Ammon's horn (tissue), 1 donor: ENCODE measurements at regions not wholly inside any gene's neighbourhood (a gene's known extent, or its start where the extent isn't known, plus 50 kb on each side); places are given as distances from the start of the nearest gene placed in this dataset.

ENCODE experiments used
- DNase-seq: peaks from one replicate; pipeline ENCODE4 v3.0.0-alpha.2; 2016; ENCODE audit warnings: low spot score

- DNase-seq = no peak
Observed at GRCh38 chr12:114936148-114937079, 252.4 kb upstream of the TBX3 start.

GRCh38 chr12:114935658-114936057 is 251.7 kb upstream of the TBX3 start:
- DNase-seq = no peak

DNA sequence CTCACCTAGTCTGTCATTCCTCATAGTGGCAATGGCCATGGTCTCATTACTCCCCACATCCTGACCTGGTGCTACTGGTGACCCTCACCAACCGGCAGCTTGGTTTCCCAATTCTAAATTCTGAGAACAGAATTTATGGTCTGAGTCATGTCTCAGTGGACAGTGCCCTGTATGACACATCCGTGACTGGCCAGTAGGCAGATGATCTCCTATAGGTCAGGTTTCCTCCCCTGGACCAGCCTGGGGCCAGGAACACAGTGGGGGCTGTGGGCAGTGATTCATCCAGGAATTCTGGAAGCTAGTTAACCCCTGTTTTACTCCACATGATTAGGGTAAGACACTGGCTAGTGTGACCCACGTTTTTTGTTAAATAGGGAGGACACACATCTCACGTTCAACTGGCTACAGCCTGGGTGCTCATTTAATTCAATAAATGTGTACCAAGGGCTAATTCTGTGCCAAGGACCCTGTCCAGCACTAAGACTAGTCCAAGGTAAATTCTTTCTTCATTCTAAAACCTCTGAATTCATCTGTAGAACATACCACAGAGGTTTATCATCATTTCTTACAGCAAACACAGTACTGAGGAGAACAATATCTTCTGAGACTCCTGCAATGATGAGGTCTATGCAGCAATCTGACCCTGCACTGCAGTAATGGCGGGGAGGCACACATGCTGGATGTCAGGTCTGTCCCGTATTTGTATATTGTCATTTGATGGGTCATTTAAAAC is 249.6 kb upstream of the TBX3 start:
- no peak for DNase-seq

DNA sequence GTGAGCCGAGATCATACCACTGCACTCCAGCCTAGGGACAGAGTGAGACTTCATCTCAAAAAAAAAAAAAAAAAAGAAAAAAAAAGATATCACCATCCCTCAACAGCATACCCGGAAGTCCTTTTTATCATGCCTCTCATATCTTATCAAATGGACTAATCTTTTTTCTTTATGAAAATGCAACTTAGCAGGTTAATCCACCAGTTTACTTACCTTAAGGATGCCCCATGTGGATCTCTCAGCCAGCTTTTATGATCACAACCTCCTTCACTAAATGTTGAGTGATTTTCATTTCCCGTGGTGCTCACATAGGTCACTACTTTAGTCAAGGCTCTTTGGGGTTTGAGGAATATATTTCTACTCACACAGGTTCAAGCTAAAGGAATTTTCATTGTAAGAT is 248.8 kb upstream of the TBX3 start:
- DNase-seq = no peak

- no peak for DNase-seq
Observed at GRCh38 chr12:114931025-114931424, 247.1 kb upstream of the TBX3 start.

DNA sequence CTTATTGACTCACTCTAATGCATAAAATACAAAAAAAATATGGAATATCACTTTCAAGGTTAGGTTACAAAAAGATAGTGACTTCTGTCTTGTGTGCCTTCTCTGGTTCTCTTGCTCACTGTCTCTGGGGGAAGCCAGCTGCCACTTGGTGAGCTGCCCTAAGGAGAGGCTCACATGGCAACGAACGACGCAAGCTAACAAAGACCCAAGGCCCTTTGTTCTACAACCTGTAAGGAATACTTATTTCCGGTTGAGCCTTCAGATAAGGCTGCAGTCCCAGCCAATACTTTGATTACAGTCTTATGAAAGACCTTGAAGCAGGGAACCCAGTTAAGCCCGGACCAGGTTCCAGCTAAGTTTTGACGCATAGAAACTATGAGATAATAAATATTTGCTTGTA is 242.4 kb upstream of the TBX3 start:
- DNase-seq = no peak

DNA sequence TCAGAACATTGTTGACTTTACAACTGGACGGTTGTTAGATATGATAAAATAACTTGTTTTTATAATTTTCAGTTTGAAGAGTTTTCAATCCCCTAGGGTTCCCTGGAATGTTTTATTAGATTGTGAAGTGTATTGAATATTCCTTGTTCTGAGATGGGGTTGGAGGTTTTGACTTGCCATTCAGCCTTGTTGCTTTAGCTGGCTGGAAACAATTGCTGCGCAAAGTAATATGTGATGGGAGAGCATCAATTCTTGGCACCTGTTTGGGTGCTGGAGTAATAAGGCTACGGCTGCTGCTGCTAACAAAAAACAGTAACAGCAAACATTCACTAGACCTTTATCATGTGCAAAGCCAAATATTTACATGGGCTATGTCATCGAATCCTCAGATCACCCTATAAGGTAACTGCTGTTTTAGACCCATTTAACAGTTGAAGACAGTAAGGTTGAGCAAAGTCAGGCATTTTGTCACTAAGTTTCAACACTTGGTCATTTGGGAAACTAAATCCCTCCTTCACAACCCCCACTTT is 241.0 kb upstream of the TBX3 start:
- no peak for DNase-seq

DNA sequence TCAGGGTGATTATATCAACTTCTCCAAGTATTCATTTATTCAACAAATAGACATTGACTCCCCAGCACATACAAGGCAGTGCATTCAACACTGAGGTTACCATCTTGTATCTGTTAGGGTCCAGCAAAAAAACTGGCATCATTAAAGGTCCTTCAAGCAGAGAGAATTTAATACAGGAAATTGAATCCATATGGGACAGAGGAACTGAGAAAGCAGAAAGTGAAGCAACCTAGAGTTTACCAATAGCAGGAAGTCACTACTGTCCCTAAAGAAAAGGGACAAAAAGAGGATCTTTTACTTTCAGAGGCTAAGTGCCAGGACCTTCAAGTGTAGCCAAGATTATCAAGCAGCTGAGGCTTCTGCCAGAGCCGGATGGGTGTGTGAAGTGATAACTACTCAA is 237.8 kb upstream of the TBX3 start:
- DNase-seq = no peak

DNA sequence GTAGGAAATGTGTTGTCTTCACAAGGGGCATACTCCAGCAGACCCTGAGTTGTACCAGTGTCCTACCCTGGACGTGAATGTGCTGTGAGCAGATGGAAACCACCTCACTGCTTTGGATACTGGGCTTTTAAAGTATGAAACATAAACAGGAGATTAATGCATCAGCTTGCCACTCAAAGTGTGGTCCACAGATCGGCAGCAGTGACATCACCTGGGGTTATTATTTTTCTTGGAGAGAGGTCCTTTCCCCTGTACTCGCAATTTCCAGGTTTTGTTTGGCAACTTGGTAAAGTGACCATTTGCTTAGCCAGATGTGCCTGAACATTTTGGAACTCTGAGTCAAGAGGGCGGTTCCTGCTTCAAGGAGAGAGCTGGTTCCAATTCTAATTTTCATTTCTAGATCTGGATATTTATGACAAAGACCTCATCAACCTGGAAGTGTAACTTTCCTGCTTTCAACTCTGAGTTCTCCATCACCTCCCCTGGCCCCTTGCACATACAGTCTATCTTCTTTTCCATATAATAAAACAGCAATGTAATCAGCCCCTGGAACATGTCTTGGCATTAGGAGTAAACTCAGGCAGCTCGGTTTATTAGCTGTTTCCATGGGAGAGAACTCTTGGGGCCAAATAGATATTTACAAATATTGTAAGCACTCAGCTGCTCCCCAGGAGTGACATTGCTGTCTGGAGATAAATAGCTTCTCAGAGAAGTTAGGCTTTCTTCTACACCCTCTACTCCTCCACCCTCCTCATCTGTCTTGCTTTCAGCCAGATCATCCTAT is 237.0 kb upstream of the TBX3 start:
- no peak for DNase-seq

DNA sequence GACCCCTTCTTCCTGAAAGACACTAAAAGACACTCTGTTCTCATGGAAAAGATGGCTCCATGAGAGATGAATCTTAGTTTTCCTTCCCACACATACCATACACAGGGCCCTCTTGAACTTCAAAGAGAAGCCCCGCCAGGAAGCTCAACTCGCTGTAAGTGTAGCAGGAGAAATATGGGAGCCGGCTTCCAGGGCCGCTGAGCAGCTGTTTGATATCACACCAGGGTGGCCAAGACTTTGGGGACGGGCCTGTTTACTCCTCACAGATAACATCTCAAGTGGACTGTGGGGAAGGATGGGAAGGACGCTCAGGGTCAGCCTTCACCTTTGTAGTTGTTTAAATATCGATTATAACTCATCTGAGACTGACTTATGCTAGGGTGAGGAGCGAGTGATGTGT is 235.5 kb upstream of the TBX3 start:
- no peak for DNase-seq

DNA sequence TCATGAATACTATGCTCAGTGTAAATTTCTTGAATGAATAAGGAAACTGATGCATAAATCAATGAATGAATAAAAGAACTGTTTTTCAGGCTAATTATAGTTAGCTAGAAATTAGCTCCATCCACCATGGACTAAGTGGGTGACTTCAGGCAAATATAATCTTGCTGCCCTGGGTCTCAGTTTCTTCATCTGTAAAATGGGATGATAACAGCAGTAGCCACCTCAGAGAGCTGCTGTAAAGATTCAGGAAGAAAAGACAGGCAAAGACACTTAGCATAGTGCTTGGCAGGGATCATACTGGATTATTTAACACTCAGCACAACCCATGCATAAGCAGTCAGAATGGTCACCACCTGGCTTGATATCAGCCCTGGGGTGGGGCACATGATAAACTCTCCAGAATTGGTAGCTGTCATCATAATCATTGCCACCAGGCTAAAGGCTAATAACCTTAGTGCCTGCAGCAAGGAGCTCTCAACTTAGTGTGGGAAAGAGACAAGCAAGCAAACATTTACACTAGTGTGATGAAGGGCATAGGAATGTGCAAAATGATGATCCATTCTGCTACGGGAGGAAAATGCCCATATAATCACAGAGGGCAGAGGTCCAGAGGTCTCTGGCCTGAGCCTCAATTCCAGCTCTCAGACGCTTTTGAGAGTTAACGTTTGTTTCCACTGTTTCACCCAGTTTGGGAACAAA is 234.7 kb upstream of the TBX3 start:
- DNase-seq = no peak

DNA sequence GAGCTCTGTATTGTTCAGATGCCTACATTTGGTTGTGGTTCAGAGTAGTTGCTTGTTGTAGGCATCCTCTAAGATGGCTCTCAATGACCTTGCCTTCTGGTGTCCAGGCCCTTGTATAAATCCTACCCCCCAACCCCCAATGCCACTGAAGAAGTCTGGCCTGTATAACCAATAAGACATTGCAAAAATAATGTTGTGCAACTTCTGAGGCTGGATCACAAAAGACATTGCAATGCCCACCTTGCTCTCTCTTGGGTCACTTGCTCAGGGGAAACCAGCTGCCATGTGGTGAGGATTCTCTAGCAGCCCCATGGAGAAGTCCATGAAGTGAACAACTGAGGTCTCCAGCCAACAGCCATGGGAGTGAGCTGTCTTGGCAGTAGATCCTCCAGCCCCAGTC is 234.0 kb upstream of the TBX3 start:
- no peak for DNase-seq

DNA sequence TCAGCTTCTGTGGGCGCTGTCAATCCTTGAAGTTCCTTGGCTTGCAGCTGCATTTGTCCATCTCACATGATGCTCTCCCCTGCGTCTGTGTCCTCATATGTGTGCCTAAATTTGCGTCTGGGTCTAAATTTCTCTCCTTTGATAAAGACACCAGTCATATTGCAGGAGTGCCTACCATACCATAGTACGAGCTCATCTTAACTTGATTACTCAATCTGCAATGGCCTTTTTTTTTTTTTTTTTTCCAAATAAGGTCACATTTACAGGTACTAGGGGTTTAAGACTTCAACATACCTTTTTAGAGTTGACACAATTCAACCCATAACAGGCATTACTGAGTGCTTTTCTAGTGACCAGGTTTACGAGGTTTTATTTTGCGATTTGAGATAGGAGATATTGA is 233.3 kb upstream of the TBX3 start:
- no peak for DNase-seq

DNA sequence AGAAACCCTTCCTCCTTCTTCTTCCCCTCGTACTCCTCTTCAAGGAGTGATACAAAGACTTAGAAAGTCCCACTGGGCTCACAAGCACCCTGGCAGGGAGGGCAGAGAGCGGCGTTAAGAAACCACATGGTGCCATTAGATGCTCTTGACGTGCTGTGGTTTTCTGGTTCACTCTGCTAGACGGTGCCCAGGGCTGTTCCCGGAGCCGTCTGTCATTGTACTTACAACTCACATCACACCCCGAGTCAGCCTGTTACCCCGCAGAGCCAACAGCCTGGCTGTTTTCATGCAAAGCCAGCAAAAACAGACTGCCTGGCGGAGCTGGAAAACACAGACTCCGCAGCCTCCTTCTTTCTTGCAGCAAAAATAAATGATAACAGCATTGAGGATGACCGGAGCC is 232.6 kb upstream of the TBX3 start:
- peak; percentile 9 for DNase-seq

DNA sequence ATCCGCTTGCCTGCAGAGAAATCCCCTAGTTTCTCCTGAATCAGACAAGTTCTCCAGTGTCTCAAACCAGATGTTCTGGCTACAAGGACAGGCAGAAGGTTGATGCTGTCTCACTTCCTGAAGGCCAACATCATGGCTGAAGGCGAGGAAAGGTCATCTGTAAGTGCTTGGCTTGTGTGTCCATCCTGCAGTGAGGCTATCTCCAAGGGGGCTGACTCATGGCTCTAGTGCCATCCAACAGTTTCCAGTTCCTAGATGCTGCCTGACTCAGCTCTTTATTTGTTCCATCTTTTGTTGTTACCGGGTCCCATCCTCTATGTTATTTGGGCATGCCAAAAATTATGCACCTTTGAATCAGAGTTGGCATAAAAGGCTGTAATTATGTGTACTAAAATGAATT is 232.1 kb upstream of the TBX3 start:
- DNase-seq = no peak

- no peak for DNase-seq
Observed at GRCh38 chr12:114913871-114914801, 230.2 kb upstream of the TBX3 start.

DNA sequence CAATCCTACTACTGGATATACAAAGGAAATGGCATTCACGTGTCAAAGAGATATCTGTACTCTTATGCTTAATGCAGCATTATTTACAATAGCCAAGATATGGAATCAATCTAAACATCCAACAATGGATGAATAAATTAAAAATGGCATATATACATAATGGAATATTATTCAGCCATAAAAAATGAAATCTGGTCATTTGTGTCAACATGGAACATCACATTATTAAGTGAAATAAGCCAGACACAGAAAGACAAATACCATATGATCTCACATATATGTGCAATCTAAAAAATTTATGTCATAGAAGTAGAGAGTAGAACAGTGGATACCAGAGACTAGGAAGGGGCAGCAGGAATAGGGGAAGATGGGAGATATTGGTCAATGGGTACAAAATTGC is 228.8 kb upstream of the TBX3 start:
- DNase-seq = no peak

GRCh38 chr12:114911196-114911595 is 227.2 kb upstream of the TBX3 start:
- DNase-seq = no peak

GRCh38 chr12:114904254-114905003 is 220.5 kb upstream of the TBX3 start:
- no peak for DNase-seq
